Lung microvascular endothelial cell (primary cell): ENCODE measurements at regions not wholly inside any gene's neighbourhood (a gene's known extent, or its start where the extent isn't known, plus 50 kb on each side); places are given as distances from the start of the nearest gene placed in this dataset.

Source experiments
- DNase-seq, 2 donors: peaks; one replicate each; pipeline versions ENCODE4 v3.0.0 to v3.0.0-alpha.2; 2010; ENCODE audit warnings: low read depth in 2 of 2

DNA sequence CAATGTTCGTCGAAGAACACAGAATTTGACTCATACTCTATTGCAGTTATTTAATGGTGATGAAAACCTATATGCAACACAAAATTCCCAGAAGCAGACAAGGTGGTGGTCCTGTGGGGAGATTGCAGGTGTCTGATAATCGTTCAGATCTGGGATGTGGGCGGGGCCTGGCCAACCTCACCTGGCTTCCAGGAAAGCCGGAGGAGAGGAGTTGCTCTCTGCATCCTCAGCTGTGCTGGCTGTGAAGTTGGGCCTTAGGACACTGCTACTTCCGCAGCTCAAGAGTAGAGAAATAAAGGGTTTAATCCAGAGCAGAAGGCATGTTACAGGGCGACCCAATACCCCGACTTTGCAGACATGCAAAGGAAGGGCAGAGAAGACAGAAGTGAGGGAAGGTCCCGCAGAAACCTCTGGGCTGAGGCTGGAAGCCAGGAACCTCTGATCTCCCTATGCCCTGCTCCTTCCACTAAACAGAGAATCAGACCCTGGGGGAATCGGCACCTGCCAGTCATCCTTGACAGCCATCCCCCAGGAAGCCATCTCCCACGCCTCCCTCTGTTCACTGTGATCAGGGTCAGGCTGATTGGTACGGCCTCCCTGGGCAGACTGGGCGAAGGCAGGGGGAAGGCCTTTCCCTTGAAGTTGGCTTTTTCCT is 590.3 kb downstream of the AJAP1 start:
- DNase-seq = no peak

DNA sequence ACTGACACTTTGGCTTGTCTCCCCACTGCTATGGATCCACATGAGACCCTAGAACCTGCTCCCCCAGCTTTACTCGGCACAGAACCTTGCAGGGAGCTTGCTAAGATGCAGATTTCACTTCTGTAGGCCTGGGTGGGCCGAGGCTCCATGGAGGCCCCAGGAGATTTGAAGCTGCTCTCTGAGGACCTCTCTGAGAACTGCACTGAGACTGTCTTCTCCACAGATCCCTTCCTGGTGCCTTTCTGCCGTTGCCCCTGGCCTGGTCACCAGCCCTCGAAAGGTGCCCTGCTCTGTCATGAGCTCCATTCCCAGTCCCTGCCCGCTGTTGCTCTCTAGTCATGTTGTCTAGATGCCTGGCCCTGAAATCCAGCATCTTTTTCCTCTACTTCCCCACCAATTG is 588.4 kb downstream of the AJAP1 start:
- no peak for DNase-seq

DNA sequence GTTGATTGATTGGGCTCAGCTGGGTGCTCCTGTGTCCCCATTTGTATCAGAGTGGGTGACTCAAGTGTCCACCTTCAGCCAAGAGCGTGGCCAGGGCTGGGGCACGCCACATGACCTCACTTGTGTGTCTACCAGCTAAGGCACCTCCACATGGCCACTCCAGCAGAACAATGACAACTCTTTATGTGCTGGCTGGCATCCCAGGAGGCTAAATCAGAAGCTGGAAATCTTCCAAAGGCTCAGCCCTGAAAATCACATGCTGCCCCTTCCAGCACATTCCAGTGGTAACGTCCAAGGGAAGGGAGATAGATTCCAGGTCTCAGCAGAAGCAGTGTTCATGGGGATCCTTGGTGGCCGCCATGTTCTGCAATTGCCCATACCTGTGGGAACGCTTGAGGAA is 585.5 kb downstream of the AJAP1 start:
- DNase-seq = no peak

DNA sequence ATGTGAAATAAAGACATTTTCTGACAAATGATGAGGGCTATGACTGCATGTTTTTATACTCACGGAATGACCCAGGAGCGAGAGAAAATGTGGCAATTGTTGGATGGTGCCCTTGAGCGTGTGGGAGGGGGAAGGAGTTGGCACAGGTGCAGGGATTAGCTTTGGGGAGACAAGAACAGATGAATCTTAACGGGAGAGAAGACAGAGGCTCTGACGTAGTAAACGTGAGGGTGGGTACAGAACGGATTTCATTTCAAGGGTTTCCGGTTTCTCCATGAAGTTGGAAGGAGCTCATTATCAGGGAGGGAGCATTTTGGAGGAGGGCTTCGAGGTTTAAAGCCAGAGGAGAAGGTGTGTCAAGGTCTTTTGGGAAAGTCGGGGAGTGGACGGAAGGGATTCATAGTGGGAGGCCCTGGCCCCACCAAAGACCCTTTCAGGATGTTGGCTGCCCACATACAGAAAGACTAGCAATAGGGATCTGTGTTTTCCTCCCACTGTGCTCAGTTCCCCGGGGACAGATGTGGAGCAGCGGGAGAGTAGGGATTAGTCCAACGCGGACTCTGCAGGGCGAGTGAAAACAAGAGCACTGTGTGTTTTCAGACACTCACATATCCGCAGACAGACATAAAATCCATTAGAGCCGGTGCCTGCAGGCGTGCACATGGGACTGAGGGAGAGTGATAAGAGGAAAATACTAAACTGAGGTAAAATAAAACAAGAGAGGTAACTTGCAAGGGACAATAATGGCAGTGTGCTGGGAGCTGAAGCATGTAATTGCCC is 584.1 kb downstream of the AJAP1 start:
- DNase-seq = no peak

DNA sequence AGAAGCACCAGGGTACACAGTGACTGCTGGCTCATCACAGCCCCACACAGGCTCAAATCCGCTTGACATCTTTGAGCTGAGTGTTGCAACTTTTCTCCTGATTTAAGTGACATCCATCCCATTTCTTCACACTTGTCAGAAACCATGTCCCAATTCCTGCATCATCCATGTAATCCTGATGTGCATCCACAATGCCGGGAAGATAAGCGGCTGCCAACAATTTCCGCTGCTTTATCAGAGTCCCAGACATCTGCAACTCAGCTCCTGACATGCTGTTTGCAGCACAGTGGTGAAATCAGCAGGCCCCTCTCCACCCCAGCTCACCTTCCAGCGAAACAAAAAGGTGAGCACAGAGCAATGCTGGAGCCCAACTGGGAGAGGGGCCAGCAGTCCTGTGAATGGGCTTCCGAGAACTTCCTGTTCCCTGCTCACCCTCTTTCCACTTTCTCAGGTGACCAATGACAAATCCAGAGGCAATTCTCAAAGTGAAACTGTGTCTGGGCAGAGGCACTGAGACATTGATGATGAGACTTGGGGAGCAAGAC is 581.0 kb downstream of the AJAP1 start:
- no peak for DNase-seq

DNA sequence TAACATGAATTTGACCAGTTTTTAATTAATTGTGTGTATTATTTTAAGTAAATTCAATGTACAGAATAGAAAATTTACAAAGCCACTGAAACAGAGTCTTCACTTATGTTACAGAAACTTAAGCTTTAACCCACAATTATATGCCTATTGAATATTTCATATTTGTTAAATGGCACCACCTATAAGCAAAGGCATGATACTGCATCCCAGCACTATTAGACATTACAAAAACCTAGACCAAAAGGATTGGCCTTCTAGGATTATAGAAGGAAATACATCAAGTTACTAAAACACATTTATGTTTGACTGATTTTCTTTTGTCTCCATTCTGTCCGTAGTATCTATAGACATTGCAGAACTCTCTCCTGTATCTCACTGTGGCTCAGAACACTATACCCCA is 578.1 kb downstream of the AJAP1 start:
- no peak for DNase-seq

DNA sequence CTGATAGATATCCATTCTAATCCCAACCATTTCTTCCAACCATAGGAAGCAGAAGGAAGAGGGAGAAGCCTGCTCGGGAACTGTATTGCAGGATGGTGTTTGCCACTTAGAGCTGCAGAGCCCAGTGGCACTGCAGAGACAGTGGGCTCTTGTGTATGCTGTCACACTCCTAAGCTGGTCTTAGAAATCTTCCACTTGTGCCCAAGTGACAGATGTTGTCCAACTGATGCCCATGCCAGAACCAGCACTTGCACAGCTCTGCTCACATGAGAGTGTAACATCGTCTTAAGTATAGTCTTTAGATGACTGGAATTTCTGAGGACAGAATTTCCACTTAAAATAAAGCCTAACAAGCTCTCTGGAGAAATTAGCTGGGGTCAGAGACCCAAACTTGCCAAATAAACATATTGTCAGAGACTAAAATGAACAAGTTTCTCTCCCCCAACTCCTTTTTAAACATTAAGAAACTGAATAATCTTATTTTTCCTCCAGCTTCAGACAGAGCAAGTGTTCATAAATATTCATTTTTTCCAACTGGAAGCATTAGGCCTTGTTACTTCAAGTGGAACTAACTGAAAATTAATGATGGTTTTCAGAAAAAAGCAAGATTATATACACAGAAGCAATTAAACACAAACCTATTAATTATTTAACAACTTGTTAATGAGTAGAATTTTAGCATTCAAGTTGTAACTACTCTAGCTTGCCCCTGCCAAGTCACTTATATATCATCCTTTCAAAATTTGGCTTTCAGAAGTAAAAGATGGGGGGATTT is 577.3 kb downstream of the AJAP1 start:
- no peak for DNase-seq

DNA sequence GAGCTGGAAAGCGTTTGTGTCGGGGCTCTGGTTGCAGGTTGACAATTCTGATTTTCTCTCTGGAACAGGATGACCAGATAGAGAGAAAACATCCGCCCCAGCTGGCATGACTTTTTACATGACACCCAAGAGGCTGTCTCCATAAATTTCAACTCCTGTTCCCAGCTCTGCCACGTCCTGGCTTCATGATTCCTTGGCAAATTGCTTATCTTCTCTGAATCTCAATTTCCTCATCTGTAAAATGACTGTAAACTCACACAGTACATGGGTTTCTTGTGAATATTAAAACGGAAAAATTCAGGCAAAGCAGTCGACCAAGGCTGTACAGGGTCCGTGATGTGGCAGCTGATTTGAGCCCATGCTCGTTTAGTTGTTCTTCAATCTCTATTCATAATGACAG is 572.7 kb downstream of the AJAP1 start:
- DNase-seq = no peak

DNA sequence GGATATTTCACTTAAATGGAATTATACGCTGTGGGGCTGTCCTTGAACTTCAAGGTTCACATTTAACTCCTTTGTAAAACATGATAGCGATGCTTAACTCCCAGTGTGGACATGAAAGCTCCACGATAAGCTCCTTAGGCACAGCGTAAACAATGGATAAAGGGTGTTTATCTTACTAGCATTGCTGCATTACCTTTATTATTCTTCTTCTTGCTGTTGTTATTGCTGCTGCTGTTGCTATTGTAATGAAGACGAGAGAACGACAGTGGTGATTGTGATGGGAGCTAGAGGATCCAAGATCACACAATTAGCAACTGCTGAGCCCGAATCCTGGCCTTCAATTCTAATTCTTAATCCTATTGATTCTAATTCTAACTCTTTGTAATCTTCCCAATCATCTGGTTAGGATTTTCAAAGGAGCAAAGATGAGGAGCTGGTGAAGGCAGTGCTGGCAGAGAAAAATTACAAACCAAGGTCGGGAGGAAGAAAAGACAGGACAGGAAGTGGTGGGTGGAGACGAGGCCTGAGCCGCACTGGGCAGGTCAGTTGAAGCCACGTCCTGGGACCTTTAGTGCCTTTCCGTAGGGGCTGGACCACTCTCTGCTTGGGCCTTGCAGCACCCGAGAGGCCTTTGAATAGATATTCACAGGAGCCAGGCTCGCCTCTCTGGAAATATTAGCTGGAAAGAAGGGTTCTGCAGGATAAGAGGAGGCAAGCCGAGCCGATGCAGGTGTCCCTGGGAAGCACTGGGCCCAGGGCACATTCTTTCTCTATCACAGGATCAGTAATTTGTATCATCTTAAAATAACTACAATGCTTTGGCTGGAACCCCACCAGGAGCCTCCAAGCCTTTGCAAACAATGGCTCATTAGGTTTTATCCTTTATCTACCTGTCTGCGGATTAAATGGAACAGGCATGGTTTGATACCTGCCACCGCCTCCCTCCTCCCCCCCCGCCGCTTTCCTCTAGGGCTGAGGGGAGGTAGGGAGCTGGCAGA is 571.6 kb downstream of the AJAP1 start:
- DNase-seq = no peak

DNA sequence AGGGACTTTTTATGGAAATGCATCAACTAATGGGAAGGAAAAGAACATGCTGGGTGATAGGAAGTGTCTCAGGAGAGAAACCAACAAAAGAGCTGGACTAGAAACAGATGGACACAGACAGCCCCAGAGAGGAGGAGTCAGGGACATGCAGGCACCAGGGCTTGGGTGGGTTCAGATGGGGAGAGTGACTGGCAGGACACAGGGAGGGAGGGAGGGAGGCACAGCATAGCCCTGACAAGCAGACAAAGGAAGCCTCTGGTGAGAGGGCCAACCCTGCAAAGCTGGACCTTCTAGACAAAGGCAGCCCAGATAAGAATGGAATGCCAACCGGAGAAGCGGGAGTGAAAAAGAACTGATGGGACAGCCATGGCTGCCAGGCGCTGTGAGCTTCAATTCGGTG is 568.8 kb downstream of the AJAP1 start:
- DNase-seq = no peak

DNA sequence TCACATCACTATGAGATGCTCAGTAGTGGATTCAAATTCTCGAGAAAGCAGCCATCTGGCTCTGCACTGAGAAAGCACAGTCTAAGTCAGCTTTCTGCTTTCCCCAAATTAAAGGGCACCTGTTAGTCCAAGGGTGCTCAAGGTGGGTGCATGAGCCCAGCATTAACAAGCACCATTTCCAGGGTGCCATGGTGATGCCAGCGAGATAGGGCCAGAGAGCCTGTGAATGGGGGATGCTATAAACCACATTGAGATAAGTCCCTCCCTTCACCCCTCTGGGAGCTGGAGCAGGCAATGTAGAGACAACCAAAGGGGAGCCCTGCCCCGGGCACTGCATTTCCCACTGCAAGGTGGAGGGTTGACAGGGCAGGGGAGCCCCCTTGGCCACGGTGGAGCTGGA is 568.2 kb downstream of the AJAP1 start:
- DNase-seq = no peak

DNA sequence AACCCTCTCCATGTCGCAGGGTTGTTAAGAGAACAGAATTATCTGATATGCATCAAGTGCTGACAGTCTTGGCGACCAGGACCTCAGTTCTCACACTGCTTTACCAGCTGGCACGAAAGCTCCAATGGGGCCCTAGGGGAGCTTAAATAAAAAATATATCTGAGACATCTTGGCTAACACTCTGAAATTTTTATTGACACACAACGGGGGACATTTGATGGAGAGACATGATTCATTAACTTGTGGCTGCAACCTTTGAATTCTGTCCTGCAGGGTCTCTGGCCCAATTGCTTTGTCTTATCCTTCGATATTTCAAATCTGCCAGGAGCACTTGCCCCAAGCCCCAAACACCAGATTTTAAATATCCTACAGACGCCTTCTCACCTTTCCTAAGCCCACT is 567.0 kb downstream of the AJAP1 start:
- no peak for DNase-seq

DNA sequence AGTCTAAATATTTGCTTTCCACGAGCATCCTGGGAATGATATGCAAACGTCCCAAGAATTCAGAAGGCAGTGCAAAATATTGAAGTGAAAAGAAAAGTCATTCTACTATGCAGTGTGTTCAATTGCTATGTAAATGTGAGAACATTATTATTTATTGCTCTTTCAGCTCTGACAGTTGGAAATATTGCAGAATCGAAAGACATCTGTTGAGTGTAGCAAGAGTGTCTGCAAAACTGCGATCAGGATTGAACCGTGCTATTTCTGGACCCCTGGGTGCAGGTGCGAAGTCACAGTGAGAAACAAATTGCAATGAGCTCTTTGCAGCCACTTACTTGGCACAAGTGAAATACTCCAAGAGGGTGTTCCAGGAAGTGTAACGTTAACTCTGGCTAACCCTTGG is 566.4 kb downstream of the AJAP1 start:
- DNase-seq = no peak

DNA sequence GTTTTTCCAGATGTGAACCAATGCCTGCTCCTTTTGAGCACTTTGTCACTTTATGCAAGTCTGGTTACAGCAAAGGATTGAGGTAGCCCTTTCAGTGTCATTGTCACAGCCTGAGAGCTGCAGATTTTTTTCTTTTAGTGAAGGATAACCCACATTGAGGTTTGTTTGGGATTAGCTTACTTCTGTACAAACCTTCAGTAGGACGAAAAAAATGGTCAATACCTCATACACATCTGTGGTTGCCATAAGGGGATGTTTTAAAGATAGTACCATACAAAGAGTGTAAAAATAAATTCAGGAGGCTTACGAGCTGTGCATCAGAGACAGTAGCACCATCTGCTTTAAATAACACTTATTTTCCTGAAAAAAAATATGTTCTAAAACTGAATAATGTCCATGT is 566.0 kb downstream of the AJAP1 start:
- no peak for DNase-seq

DNA sequence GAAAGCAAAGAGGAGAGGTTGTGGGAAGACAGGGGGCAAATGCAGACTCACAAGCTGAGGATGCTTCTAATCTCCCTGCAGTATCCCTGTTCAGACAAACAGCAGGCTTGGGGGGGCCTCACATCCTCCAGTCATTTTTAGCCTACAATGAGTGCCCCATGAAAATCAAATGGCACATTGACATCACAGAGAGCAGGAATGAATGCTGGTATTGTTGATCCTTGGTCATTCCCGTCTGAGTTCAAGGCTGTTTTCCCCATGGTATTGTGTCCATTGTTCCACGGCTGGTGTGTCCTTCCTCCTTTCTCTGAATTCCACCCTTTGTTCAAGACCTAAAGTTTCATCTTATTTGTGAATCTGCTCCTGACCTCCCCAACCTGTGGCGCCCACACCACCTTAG is 545.6 kb downstream of the AJAP1 start:
- DNase-seq = no peak

DNA sequence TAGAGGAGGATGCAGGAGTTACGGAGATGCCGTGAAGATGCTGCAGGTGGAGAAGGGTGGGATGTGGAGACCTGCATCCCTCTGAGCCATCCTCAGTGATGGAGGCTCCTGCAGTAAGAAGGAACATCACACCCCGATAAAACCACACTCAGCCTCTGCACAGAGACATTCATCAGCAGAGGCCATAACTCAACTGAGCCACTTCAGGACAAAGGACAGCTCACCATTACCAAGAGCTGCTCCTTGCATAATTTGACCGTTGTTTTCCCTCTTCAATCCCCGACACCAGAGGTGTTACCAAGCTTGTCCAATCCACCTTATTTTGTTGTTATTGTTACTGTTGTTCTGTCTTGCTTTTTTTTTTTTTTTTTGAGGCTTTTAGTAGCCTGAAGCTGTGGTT is 543.9 kb downstream of the AJAP1 start:
- DNase-seq = no peak

DNA sequence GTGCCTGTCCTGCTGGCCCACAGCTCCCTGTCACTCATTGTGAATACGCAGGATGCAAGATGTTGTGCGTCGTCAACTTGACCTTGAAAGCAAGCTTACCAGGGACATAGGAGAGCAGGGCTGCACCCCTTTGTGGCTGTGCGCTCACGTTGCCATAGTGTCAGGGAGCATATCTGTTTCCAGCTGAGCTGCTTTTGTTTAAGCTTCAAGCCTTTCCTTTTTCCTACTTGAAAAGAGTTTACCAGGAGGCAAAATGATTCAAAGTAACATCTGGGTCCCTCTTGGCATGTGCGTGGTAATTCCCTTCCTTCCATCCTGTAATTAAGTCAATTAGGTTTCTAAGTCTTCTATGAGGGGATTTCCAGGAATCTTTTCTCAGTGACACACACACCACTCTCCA is 537.1 kb downstream of the AJAP1 start:
- DNase-seq = no peak

DNA sequence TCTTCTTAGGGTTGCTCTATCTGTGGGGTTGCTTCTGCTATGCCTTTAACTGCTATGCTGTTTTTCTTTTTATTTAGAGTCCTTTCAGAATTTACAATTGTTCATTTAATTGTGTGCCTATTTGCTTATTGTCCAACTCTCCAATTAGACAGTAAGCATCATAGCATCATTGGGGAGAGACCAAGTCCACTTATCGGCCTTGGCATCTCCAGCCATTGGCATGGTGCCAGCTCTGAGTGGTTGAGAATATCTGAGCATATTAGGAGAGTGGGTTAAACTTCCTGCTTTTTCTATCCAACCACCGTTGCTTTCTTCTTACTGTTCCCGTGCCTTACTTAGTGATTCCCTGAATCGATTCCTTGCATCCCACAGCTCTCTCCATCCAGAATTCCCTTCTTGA is 535.0 kb downstream of the AJAP1 start:
- DNase-seq = no peak

DNA sequence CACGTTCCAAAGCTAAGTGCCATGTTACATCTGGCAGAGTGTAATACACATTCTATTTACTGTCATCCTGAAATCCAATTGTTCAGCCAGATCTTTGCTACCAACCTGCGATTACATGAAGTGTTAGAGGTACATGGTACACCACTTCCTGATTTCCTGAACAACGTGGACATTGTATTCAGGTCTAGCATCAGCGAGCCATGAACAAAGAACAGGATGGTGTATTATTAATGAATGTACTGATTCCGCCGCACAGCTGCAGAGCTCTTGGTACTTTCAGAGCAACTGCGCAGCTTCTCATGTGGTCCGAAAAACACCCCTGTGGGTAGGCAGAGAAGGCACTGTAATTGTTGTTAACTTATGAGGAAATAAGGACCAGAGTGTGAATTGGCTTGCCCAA is 511.4 kb downstream of the AJAP1 start:
- DNase-seq = no peak

DNA sequence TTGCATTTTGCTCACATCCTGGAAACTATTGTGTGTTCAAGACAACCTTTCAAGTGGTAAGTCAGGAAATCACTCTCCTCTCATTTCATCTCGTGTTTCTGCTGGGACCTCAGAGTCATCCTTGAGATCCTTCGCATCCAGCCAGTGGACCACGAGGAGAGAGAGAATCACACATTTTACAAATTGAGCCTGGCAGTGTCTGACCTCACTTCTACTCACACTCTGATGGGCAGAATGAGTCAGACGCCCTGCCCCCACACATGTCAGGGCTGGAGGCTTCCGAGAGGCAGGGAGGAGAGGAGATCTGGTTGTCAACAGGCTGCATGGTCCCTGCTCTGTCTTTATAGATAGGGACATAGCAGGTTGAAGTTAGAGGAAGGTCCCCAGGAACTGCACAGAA is 509.7 kb downstream of the AJAP1 start:
- no peak for DNase-seq

DNA sequence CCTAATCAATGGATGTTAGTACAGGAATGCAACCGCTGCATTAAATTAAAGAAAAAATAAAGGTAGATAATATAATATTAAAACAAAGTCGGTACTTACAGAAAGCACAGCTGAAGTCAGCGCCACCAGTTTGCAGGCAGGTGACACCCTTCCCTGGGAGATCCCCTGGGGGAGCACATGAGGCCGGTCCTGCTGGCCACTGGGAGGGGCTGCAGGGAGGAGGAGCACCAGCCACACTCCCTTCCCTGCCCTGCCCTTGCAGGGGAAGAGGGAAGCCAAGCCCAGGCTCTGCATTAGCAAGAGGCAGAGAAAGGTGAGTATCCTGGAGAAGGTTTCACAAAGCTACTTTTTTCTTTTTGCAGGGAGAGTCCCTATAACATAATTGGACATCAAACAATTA is 507.0 kb downstream of the AJAP1 start:
- no peak for DNase-seq
